Activated CD8-positive, alpha-beta memory T cell treated with anti-CD3 and anti-CD28 coated beads, Interleukin-2, amount 50 U/mL, for 4 hours (primary cell): ENCODE measurements at regions not wholly inside any gene's neighbourhood (a gene's known extent, or its start where the extent isn't known, plus 50 kb on each side); places are given as distances from the start of the nearest gene placed in this dataset.

Experiments
- DNase-seq: peaks from one replicate; pipeline ENCODE4 v3.0.0-alpha.2; 2020

DNA sequence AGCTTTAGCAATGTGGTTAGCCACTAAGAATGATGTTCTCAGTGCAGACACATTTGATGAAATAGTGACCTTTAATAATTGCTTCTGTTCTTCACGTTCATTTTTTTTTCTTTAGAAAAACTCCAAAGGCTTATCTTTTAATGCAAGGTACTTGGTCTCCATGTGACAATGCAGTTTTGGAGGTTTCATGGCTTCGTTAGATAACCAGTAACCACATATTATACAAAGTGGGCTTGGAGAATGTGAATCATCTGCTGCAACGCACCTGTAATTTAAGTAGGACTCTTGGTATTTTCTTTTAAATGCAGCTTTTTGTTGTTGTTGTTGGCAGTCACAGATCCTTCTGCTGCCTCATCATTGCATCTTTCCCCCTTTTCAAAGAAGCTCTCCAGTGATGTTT lies 1606.3 kb downstream of the SUCLG1 start:
- no peak for DNase-seq

DNA sequence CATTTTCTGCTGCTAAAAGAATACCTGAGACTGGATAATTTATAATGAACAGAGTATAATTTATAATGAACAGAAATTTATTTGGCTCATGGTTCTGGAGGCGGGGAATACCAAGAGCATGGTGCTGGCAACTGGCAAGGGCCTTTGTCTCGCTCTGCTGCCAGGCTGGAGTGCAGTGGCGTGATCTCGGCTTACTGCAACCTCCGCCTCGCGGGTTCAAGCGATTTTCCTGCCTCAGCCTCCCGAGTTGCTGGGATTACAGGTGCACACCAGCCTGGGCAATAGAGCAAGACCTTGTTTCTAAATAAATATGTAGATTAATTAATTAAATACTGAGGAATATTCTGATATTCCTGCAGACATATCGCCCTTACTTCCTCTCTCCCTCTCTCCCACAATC lies 1610.8 kb downstream of the SUCLG1 start:
- no peak for DNase-seq

DNA sequence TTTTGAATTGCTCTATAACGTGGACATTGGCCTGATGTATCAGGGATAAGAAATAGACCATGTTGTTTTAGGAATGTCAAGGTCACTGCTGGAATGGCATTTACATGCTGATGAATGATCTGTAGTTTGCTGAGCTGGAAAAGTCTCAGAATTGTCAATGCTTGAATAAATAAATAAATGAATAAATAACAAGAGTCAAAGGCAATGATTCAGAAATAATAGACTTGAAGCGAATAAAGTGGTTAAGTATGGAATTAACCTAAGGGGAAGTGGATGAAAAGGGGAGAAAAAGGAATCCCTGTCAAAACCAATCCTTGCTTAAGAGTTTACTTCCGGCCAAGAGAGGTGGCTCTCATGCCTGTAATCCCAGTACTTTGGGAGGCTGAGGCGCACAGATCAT lies 1620.0 kb downstream of the SUCLG1 start:
- no peak for DNase-seq

DNA sequence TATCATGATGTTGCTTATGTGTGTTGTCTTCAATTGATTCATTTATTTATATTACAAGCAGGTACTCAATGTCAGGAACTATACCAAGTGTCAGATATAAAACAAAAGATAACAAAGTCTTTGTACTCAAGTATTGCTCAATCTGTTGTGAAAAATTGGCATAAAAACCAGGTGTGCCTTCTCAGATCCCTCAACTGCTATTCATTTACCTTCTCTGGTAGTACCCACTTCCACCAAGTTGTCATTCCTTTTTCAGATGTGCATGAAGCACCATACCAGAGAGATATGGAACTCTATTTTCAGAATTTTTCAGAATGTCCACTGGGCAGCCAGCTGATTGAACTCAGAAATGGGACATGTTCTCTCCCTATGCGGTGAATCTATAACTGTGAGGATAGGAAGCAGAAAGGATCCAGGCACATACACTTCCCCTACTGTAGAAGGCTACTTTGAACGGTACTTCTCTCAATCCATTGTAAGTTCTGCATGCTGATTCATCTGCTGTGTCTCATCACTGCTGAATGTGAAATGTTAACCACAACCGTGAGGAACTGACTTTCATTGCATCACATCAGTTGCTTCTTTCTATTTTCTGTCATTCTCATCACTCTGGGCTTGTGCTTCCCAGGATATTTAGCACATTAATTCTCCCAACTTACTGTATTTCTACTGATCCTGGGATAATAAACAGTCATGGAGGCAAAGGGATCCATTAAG lies 1621.3 kb downstream of the SUCLG1 start:
- no peak for DNase-seq

- DNase-seq: no peak
Observed at GRCh38 chr2:82834893-82835292, 1624.2 kb downstream of the SUCLG1 start.

DNA sequence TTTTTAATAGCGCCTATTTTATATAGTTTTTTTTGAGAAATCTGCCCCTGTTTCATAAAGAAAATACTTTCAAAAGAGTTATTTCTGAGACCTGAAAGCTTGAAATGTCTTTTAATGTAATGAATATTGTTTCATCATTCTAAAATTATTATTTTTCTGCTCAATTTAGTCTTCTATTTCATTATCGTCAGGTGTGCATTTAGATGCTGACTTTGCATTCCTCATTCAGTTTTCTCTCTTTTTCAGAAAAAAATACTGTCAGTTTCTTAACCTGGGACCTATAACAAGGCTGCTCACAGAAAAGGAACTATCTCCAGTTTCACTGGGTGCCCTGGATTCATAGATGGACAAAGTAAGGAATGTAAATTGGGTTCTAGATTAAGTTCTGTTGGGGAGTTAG lies 1631.7 kb downstream of the SUCLG1 start:
- no peak for DNase-seq

DNA sequence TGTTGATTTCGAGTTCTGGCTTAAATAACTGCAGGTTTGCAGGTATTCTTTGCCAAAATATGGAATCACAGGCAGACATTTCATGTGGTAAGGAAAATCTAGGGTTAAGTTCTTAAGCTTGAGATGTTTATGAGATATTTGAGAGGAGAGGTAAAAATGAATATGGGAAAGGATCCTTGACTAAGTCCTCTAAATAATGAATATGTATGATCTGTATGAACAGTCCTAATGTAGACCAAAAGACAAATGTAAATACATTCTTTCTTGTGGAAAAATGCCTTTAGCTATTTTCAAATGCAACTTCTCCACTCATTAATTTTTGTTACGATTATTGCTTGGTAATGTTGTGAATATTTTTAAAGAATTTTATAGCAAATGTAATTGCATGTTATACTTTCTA lies 1632.6 kb downstream of the SUCLG1 start:
- no peak for DNase-seq

DNA sequence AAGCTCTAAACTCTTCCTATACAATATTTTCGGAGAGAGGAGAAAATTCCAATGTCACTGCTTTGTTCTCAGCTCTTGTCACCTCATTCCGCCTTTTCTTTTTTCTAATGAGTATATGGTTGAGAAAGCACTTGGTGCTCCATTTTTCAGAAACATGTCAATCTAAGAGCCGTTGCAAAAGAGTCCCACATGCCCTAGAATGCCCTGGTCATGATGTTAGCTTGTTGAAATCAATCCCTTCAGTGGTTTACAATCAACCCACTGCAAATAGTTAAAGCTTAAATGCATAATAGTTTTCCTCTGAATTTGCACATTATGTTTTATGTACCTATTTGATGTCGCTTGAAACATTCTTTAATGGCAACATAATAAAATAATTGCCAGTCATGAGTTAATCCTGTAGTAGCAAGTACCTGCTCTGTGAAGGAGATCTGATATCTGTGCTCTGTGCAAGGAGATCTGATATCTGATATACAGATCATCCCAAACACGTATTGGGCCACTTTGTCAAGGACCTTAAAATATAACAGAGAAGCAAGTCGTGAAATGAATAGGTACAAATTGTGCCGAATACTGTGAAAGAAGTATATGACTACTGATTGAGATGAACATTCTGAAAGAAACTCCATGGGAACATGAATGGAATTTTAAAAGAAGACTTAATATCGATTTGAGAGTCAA lies 1633.5 kb downstream of the SUCLG1 start:
- no peak for DNase-seq

- no peak for DNase-seq
Observed at GRCh38 chr2:82823892-82824291, 1635.2 kb downstream of the SUCLG1 start.

- no peak for DNase-seq
Observed at GRCh38 chr2:82819951-82820350, 1639.1 kb downstream of the SUCLG1 start.

DNA sequence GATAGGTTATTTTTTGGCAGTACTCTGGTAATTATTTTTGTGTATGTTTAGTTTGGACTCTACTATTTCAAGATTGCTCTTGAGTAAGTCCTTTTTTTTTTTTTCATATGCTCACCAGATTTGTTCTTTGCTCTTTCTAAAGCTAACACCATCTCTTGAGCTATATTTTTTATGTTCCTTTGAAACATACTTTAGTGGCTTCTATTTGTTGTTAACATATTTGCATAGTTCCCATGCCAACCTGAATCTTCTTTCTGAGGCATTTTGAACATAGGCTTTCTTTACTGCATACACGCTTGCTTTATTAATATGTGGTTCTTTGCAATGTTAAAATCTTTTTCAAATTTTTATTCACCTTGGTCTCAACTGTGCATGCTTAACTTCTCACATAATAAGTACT lies 1644.9 kb downstream of the SUCLG1 start:
- no peak for DNase-seq

DNA sequence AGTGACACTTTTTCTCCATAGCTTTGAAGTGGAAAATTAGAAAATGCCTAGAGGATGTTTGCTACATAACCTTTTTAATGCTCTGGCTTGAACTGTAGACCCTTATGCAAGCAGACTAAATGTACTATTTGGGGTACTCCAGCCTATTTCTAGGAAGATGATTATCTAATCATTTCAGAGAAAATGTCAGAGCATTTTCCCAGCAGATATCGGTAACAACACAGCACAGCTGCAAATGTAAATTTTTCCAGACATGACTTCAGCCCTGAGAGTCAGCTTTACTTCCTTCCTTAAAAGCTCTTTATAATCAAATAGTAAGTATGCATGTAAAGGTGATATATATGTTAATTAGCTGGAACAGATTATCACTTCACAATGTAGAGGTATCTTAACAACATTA lies 1647.1 kb downstream of the SUCLG1 start:
- DNase-seq: no peak

- DNase-seq: no peak
Observed at GRCh38 chr2:82803307-82803706, 1655.8 kb downstream of the SUCLG1 start.

DNA sequence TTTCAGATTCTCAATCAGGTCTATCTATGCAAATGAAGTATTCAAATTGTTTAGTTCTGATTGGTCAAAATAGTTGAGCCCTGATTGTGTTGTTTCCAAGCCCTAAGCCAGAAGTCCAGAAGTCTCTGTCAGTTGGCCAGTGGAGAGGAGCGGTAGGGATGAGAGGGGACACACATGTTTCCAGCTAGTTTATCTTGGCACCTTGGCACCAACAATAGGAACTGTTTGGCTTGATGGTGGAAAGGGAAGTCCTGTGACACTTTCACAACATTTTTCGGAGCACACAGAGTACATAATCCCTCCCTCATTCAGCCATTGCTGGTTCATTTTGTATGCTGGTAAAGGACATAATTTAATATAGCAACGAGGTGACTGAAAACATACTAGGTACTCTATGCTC lies 1661.6 kb downstream of the SUCLG1 start:
- DNase-seq: no peak

DNA sequence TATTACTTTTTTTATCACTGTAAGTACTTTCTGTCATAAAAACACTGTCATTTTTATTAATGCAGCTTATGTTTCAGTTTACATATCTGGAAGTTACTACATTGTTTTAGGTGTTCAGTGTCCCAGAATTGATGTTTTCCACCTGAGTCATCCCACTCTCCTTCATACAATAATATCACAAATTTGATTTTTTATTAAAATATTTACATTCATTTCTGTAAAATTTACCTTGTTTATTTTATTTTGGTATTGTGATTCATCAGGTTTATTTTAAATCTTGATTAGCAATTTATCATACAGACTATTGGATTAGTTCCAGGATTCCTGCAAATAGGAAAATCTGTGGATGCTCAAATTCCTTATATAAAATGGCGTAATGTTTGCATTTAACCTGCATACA lies 1662.9 kb downstream of the SUCLG1 start:
- no peak for DNase-seq

- DNase-seq: no peak
Observed at GRCh38 chr2:82795446-82795845, 1663.6 kb downstream of the SUCLG1 start.

- no peak for DNase-seq
Observed at GRCh38 chr2:82793711-82794435, 1665.2 kb downstream of the SUCLG1 start.

DNA sequence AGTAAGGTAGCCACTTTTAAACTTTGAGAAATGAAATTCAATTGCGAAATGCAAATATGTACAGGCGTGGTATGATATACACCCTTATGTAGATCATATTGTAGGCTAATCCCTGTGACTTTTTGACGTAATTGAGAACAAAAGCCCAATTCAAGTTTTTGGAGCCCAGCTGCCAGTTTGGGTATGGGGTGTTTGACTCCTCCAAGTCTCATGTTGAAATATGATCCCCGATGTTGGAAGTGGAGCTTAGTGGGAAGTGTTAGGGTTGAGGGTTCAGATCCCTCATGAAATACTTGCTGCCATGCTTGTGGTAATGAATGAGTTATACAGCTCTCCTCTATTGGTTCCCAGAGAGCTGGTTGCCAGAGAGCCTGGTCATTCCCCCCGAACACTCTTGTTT lies 1666.8 kb downstream of the SUCLG1 start:
- no peak for DNase-seq

DNA sequence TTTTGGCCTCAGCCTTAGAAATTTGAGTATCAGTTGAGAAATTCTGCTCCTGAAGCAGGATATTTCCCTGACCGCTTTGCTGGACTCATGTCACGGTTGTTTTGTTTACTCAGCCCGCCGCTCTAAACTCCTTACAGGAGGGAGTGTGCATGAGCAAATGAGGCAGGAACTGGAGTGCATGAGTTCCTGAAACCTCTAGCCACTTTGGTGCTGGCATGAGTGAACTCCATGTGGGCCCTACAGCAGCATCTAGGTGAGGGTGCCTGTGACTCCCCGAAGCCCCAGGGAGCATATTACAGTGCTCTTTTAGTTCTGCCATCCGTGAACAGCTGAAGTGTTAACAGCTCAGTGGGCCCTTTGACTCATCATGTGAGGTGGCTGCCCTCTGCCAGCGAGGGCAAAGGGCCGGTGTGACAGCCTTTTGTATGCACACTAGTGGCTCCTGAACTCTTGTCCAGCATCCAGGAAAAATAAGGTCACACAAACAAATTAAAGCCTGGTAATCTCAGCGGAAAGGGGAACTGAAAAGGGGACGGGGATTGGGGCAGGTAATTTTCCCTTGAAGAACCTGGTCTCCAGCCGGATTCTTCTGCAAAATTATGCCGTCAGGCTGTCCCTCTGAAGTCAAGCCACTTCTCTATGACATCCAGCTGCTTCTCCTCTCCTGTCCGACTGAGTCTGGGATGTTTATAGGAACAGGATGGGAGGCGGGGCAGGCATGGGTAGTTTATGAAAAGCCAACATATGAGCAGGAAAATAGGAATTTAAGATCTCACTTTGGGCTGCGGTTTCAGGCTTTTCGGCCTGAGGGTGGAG lies 1668.7 kb downstream of the SUCLG1 start:
- no peak for DNase-seq

DNA sequence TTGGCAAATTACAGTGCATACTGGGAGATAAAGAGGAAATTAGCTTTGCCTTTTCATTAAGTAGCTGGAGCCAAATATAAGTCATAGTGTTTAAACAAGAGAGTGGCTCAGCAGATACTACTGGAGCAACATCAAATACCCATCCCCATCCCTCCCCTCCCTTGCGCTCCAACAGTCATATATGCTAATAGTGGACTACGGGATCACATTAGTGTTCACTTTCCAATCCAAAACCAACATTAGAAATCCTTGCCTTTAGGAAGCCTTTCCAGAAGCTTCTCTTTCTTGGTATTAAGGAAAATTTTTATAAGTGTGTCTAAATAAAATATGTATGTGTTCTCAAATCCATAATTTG lies 1669.3 kb downstream of the SUCLG1 start:
- DNase-seq: no peak

GRCh38 chr2:82781176-82781915 lies 1677.7 kb downstream of the SUCLG1 start:
- DNase-seq: no peak

DNA sequence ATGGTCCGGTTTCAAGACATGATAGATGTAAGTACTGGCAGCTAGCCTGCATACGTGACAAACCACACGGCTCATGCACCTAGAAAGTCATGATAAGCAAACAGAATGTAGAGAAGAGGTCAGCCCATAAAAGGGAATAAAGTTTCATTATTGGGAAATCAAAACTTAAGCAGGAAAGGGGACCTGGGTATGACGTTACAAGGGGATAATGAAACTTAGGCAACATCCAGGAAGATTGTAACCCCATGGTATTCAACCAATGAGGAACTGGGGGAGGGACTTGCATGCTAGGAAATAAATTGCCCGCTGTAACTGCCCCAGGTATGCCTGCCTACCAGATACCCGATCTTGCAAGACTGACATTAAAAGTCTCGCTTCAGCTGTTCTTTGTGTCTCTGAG lies 1679.0 kb downstream of the SUCLG1 start:
- DNase-seq: no peak

DNA sequence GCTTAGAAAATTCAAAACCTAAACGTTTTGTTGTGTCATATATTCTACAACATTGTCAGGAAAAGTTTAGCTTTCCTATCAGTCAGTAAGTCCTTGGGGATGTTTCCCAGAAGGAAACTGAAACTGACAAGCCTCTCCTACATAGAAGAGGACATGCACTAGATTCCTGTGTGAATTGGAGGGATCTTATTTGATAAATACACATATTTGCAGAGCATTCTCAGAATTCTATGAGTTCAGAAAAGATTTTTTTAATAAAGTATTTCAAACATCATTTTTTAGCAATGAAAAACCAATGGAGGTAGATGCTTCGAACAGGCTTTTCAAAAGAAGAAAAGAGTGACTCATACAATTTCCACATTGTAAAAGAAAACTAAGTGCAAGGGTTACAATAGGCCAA lies 1706.7 kb downstream of the SUCLG1 start:
- no peak for DNase-seq
